Natural killer cell (primary cell): ENCODE measurements at regions not wholly inside any gene's neighbourhood (a gene's known extent, or its start where the extent isn't known, plus 50 kb on each side); places are given as distances from the start of the nearest gene placed in this dataset.

Experiments used
- ATAC-seq, 3 donors: fragments of 150-1000 bp in 2 of 3; fragments of 200-7000 bp in 1 of 3; cut with Tn5 transposase; 1 replicate in 1 of 3; 2 replicates in 2 of 3; pipeline ENCODE4 v1.10.0; 2021; ENCODE audit warnings: mild to moderate bottlenecking in 2 of 3, moderate library complexity in 2 of 3
- DNase-seq, 2 donors: peaks; one replicate each; pipeline versions ENCODE4 v3.0.0 to v3.0.0-alpha.2; 2013 to 2021; ENCODE audit warnings: mixed read lengths in 1 of 2
- H3K27ac ChIP-seq: one replicate; pipeline ENCODE4 v1.5.1; 2013; ENCODE audit warnings: mild to moderate bottlenecking, low read length
- H3K27me3 ChIP-seq: one replicate; pipeline ENCODE4 v1.6.1; 2013; ENCODE audit warnings: low read length; ENCODE audit not compliant: control insufficient read depth, insufficient read depth
- H3K36me3 ChIP-seq: one replicate; pipeline ENCODE4 v1.6.1; 2013; ENCODE audit warnings: low read length; ENCODE audit not compliant: control insufficient read depth, insufficient read depth
- H3K4me1 ChIP-seq: one replicate; pipeline ENCODE4 v1.6.1; 2013; ENCODE audit warnings: low read length; ENCODE audit not compliant: control insufficient read depth, insufficient read depth
- H3K4me3 ChIP-seq: one replicate; pipeline ENCODE4 v1.5.1; 2013; ENCODE audit warnings: low read length
- H3K9me3 ChIP-seq: one replicate; pipeline ENCODE4 v1.6.1; 2013; ENCODE audit warnings: low read length; ENCODE audit not compliant: control insufficient read depth, insufficient read depth
- H3K27ac Mint-ChIP-seq, 2 donors: one replicate each; pipeline ENCODE4 v1.8.0; 2022; ENCODE audit warnings: mild to moderate bottlenecking in 2 of 2, mixed read lengths in 2 of 2, moderate library complexity in 1 of 2
- H3K27me3 Mint-ChIP-seq, 2 donors: one replicate each; pipeline ENCODE4 v1.8.0; 2022; ENCODE audit warnings: low read depth in 2 of 2, mixed read lengths in 2 of 2
- H3K36me3 Mint-ChIP-seq: one replicate; pipeline ENCODE4 v1.8.0; 2022; ENCODE audit warnings: mixed read lengths
- H3K4me1 Mint-ChIP-seq, 2 donors: one replicate each; pipeline ENCODE4 v1.8.0; 2022; ENCODE audit warnings: mixed read lengths in 2 of 2
- H3K4me3 Mint-ChIP-seq: one replicate; pipeline ENCODE4 v1.8.0; 2022; ENCODE audit warnings: mild to moderate bottlenecking, moderate library complexity, mixed read lengths
- H3K9me3 Mint-ChIP-seq, 2 donors: one replicate each; pipeline ENCODE4 v1.8.0; 2022; ENCODE audit warnings: mixed read lengths in 2 of 2
- WGBS: methylation state at CpG from one replicate; pipeline ENCODE4 v1.1.7; 2013; ENCODE audit warnings: missing lambda C conversion rate; ENCODE audit not compliant: insufficient coverage; 5-methylcytosine and 5-hydroxymethylcytosine counted together
- intact Hi-C: fragments of 100-400 bp; cut with micrococcal nuclease; formaldehyde crosslinking; loops from one replicate; pipeline ENCODE4 v1.14.2; 2022
- TF ChIP-seq, protein P1 (sequence below): fragments of 200-600 bp; IDR thresholded peaks from one replicate; pipeline ENCODE4 v1.8.0; 2022; ENCODE audit warnings: antibody characterized with exemption

DNA sequence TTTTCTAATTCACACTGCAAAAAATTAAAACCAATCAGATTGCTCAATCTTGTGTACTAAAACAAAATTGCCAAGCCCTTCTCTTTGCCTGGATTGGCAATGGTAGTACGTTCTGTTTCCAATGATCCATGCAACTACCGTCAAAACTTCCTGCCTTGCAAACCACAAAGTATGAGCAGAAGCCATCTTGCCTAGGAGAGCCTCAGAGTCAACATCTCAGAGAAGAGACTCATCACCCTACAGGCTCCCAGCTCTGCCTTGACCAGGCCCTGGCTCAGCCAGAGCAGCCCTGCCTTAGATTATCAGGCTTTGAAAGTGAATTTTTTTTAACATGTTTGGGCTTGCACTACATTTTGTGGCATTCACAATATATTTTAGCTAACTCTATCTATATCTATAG, 574.1 kb downstream of the SATB2 start:
- ATAC-seq (no peak), DNase-seq (no peak)
- WGBS, result 27% methylated on average over 2 of the region's 2 CpGs
- Mint-ChIP-seq H3K9me3 (peaks cover 2 to 6% of the 10 kb centered on the region in 2 donors), H3K4me1 (no peaks in the 10 kb centered on the region), H3K27ac (no peak overlapping the region), H3K4me3 (no peak overlapping the region), H3K36me3 (no peaks in the 10 kb centered on the region), H3K27me3 (no peaks in the 10 kb centered on the region)
- TF ChIP-seq, protein P1, sequence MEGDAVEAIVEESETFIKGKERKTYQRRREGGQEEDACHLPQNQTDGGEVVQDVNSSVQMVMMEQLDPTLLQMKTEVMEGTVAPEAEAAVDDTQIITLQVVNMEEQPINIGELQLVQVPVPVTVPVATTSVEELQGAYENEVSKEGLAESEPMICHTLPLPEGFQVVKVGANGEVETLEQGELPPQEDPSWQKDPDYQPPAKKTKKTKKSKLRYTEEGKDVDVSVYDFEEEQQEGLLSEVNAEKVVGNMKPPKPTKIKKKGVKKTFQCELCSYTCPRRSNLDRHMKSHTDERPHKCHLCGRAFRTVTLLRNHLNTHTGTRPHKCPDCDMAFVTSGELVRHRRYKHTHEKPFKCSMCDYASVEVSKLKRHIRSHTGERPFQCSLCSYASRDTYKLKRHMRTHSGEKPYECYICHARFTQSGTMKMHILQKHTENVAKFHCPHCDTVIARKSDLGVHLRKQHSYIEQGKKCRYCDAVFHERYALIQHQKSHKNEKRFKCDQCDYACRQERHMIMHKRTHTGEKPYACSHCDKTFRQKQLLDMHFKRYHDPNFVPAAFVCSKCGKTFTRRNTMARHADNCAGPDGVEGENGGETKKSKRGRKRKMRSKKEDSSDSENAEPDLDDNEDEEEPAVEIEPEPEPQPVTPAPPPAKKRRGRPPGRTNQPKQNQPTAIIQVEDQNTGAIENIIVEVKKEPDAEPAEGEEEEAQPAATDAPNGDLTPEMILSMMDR, result no peak
- H3K27ac ChIP-seq, result no peak overlapping the region
- no peaks in the 10 kb centered on the region for H3K36me3 ChIP-seq
- no peaks in the 10 kb centered on the region for H3K4me1 ChIP-seq
- intact Hi-C loops, result no loop called here
- no peaks in the 10 kb centered on the region for H3K9me3 ChIP-seq
- H3K27me3 ChIP-seq, result no peaks in the 10 kb centered on the region
- H3K4me3 ChIP-seq, result no peak overlapping the region

- Histone ChIP-seq H3K36me3 (no peaks in the 10 kb centered on the region), H3K4me3 (no peak overlapping the region), H3K4me1 (no peaks in the 10 kb centered on the region), H3K27me3 (no peaks in the 10 kb centered on the region), H3K27ac (no peak overlapping the region), H3K9me3 (no peaks in the 10 kb centered on the region)
- Mint-ChIP-seq H3K4me3 (no peak overlapping the region), H3K36me3 (no peaks in the 10 kb centered on the region), H3K27ac (no peak overlapping the region), H3K27me3 (no peaks in the 10 kb centered on the region), H3K9me3 (peaks cover 2 to 6% of the 10 kb centered on the region in 2 donors), H3K4me1 (no peaks in the 10 kb centered on the region)
- TF ChIP-seq, protein P1, result no peak
- ATAC-seq, result no peak
- intact Hi-C loops, result no loop called here
- DNase-seq, result no peak
These were observed 576.8 kb downstream of the SATB2 start for GRCh38 chr2:198880986-198881385.

DNA sequence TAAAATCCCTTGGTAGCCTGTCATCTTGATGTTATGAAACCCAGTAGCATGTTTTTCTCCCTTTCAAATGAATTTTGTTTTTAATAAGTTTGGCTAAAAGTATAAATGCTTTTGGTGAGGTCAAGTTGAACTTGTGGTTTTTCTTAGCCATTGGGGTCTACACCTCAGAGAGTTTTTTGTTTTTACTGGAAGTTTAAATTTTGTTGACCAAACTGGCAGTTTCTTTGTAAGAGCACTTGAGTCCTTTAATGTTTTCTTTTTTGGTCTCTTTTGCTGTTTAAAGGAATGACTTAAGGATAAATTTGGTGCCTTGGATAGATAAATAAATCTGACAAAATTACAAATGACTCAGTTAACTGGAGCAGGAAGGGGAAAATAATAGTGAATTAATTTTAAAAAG, 577.3 kb downstream of the SATB2 start:
- Mint-ChIP-seq H3K9me3 (peaks cover 5 to 9% of the 10 kb centered on the region in 2 donors), H3K27ac (no peak overlapping the region), H3K27me3 (no peaks in the 10 kb centered on the region), H3K36me3 (no peaks in the 10 kb centered on the region), H3K4me1 (no peaks in the 10 kb centered on the region), H3K4me3 (no peak overlapping the region)
- no peaks in the 10 kb centered on the region for H3K27me3 ChIP-seq
- no peaks in the 10 kb centered on the region for H3K36me3 ChIP-seq
- no peak overlapping the region for H3K27ac ChIP-seq
- intact Hi-C loops, result no loop called here
- H3K9me3 ChIP-seq, result no peaks in the 10 kb centered on the region
- H3K4me1 ChIP-seq, result no peaks in the 10 kb centered on the region
- TF ChIP-seq, protein P1, result no peak
- H3K4me3 ChIP-seq, result no peak overlapping the region
- ATAC-seq, result no peak
- no peak for DNase-seq

DNA sequence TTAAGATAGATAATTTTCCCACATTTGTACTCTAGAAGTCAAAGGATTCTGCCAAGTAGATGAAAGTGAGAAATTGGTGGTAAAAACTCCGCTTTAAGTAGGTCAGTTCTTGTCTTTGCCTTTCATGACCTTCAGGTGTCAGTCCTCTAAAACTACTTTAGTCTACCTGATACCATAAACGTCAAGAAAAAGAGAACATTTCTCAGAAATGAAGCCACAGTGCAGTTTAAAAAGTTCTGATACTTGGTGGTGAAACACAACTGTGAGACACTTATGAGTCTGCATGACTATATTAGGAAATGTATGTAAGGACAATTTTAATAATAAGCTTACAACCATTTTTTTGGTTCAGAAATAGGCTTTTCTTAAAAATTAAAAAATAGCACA, 583.3 kb downstream of the SATB2 start:
- DNase-seq, result no peak
- TF ChIP-seq, protein P1, result no peak
- Histone ChIP-seq H3K27me3 (no peaks in the 10 kb centered on the region), H3K4me3 (no peak overlapping the region), H3K9me3 (peaks cover 3% of the 10 kb centered on the region), H3K4me1 (no peaks in the 10 kb centered on the region), H3K27ac (no peak overlapping the region), H3K36me3 (no peaks in the 10 kb centered on the region)
- Mint-ChIP-seq H3K4me3 (no peak overlapping the region), H3K4me1 (no peaks in the 10 kb centered on the region), H3K9me3 (peaks cover 9 to 15% of the 10 kb centered on the region in 2 donors), H3K36me3 (no peaks in the 10 kb centered on the region), H3K27ac (no peak overlapping the region), H3K27me3 (no peaks in the 10 kb centered on the region)
- no peak for ATAC-seq
- 70% methylated on average over 2 of the region's 2 CpGs for WGBS
- intact Hi-C loops, result no loop called here
